Erythroblast (primary cell): ENCODE measurements at regions not wholly inside any gene's neighbourhood (a gene's known extent, or its start where the extent isn't known, plus 50 kb on each side); places are given as distances from the start of the nearest gene placed in this dataset.

ENCODE experiments used
- GATA1 ChIP-seq: IDR thresholded peaks from 2 replicates; pipeline ENCODE4 v1.6.1; 2011; ENCODE audit warnings: low read depth, mild to moderate bottlenecking, control low read depth, low read length, moderate library complexity
- POLR2A ChIP-seq: IDR thresholded peaks from 2 replicates; pipeline ENCODE4 v1.6.1; 2011; ENCODE audit warnings: mild to moderate bottlenecking, low read length

GRCh38 chr1:113219828-113220227, 146.8 kb downstream of the LRIG2 start:
- no peak for TF ChIP-seq POLR2A
- no peak for TF ChIP-seq GATA1
